ENCODE measurements at regions not wholly inside any gene's neighbourhood (a gene's known extent, or its start where the extent isn't known, plus 50 kb on each side); places are given as distances from the start of the nearest gene placed in this dataset.

GRCh38 chr7:91346426-91346825 is 82.2 kb downstream of the FZD1 start:
- H3K27me3 Mint-ChIP-seq (ENCODE audit: unreplicated experiment), result no peaks in the 10 kb centered on the region
- no peak for TF ChIP-seq CTCF (IDR thresholded peaks at IDR 0.05; ENCODE audit: unreplicated experiment)
- H3K4me3 Mint-ChIP-seq (ENCODE audit: unreplicated experiment), result no peak overlapping the region
- DNase-seq (ENCODE audit: low spot score), result no peak
- H3K36me3 Mint-ChIP-seq (ENCODE audit: low read depth, unreplicated experiment), result no peaks in the 10 kb centered on the region
- H3K4me1 Mint-ChIP-seq (ENCODE audit: unreplicated experiment), result peaks cover 16% of the 10 kb centered on the region
- no peak overlapping the region for H3K27ac Mint-ChIP-seq (ENCODE audit: unreplicated experiment)
- H3K9me3 Mint-ChIP-seq (ENCODE audit: unreplicated experiment), result no peaks in the 10 kb centered on the region

- Mint-ChIP-seq H3K9me3 (ENCODE audit: unreplicated experiment) (no peaks in the 10 kb centered on the region), H3K27ac (ENCODE audit: unreplicated experiment) (no peak overlapping the region), H3K36me3 (ENCODE audit: low read depth, unreplicated experiment) (no peaks in the 10 kb centered on the region), H3K4me3 (ENCODE audit: unreplicated experiment) (no peak overlapping the region), H3K4me1 (ENCODE audit: unreplicated experiment) (peaks cover 16% of the 10 kb centered on the region), H3K27me3 (ENCODE audit: unreplicated experiment) (no peaks in the 10 kb centered on the region)
- DNase-seq (ENCODE audit: low spot score), result no peak
- TF ChIP-seq CTCF (IDR thresholded peaks at IDR 0.05; ENCODE audit: unreplicated experiment), result no peak
Observed at GRCh38 chr7:91347290-91347689, 83.1 kb downstream of the FZD1 start.

GRCh38 chr7:91348711-91349110 is 84.5 kb downstream of the FZD1 start:
- H3K4me3 Mint-ChIP-seq (ENCODE audit: unreplicated experiment), result no peak overlapping the region
- no peak overlapping the region for H3K27ac Mint-ChIP-seq (ENCODE audit: unreplicated experiment)
- peak; percentile 22 for DNase-seq (ENCODE audit: low spot score)
- H3K9me3 Mint-ChIP-seq (ENCODE audit: unreplicated experiment), result no peaks in the 10 kb centered on the region
- no peaks in the 10 kb centered on the region for H3K36me3 Mint-ChIP-seq (ENCODE audit: low read depth, unreplicated experiment)
- peaks cover 16% of the 10 kb centered on the region for H3K4me1 Mint-ChIP-seq (ENCODE audit: unreplicated experiment)
- H3K27me3 Mint-ChIP-seq (ENCODE audit: unreplicated experiment), result no peaks in the 10 kb centered on the region
- no peak for TF ChIP-seq CTCF (IDR thresholded peaks at IDR 0.05; ENCODE audit: unreplicated experiment)

- Mint-ChIP-seq H3K4me1 (ENCODE audit: unreplicated experiment) (peaks cover 16% of the 10 kb centered on the region), H3K27me3 (ENCODE audit: unreplicated experiment) (no peaks in the 10 kb centered on the region), H3K27ac (ENCODE audit: unreplicated experiment) (no peak overlapping the region), H3K36me3 (ENCODE audit: low read depth, unreplicated experiment) (no peaks in the 10 kb centered on the region), H3K9me3 (ENCODE audit: unreplicated experiment) (no peaks in the 10 kb centered on the region), H3K4me3 (ENCODE audit: unreplicated experiment) (no peak overlapping the region)
- DNase-seq (ENCODE audit: low spot score), result no peak
- no peak for TF ChIP-seq CTCF (IDR thresholded peaks at IDR 0.05; ENCODE audit: unreplicated experiment)
Observed at GRCh38 chr7:91351374-91351773, 87.1 kb downstream of the FZD1 start.

GRCh38 chr7:91352091-91352490 is 87.9 kb downstream of the FZD1 start:
- H3K4me3 Mint-ChIP-seq (ENCODE audit: unreplicated experiment), result no peak overlapping the region
- H3K36me3 Mint-ChIP-seq (ENCODE audit: low read depth, unreplicated experiment), result no peaks in the 10 kb centered on the region
- TF ChIP-seq CTCF (IDR thresholded peaks at IDR 0.05; ENCODE audit: unreplicated experiment), result no peak
- no peak for DNase-seq (ENCODE audit: low spot score)
- H3K9me3 Mint-ChIP-seq (ENCODE audit: unreplicated experiment), result no peaks in the 10 kb centered on the region
- no peak overlapping the region for H3K27ac Mint-ChIP-seq (ENCODE audit: unreplicated experiment)
- peaks cover 16% of the 10 kb centered on the region for H3K4me1 Mint-ChIP-seq (ENCODE audit: unreplicated experiment)
- no peaks in the 10 kb centered on the region for H3K27me3 Mint-ChIP-seq (ENCODE audit: unreplicated experiment)
